Fibroblast of villous mesenchyme (primary cell): ENCODE measurements at regions not wholly inside any gene's neighbourhood (a gene's known extent, or its start where the extent isn't known, plus 50 kb on each side); places are given as distances from the start of the nearest gene placed in this dataset.

Experiments
- DNase-seq: peaks from one replicate; pipeline ENCODE4 v3.0.0-alpha.2; 2010; ENCODE audit warnings: low read depth
- H3K4me3 ChIP-seq: 2 replicates; pipeline ENCODE4 v1.5.1; 2011; ENCODE audit warnings: low read depth, mild to moderate bottlenecking, low read length
- CTCF ChIP-seq: IDR thresholded peaks from 2 replicates; pipeline ENCODE4 v1.5.1; 2012; ENCODE audit warnings: low read depth, mild to moderate bottlenecking, low read length; ENCODE audit not compliant: insufficient read depth

DNA sequence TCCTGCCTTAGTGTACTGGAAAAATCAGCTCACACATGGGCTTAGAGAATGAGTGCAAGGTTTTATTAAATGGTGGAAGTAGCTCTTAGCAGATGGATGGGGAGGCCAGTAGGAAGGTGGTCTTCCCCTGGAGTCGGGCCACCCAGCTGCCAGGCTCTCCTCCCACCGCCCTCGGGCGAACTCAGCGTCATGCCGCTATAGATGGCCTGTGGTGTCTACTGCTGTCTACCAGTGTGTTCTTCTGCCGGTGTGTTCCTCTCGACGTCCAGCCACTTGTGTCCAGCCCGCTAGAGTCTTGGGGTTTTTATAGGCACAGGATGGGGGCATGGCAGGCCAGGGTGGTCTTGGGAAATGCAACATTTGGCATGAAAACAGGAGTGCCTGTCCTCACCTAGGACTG, 198.7 kb upstream of the NDST3 start:
- no peak for TF ChIP-seq CTCF
- no peak overlapping the region for H3K4me3 ChIP-seq
- DNase-seq, result no peak

DNA sequence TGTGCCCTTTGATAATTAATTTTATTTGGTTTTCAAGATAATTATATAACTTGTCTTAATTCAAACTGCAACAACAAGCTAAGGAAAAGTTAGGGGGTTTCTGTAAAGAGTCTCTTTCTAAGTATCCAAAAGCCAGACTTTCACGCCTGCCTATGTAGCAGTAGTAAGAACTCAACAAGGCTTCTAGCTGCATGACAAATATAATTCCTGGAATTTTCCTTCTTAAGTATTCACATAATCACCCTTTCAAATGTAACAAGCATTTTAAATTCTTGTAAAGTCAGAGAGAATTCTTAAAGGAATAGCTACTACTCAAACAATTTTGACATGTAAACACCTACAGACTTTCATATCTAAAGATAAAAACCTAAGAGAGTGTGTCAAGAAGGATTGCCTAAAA, 189.7 kb upstream of the NDST3 start:
- no peak for TF ChIP-seq CTCF
- no peak for DNase-seq

GRCh38 chr4:117845270-117845669, 189.0 kb upstream of the NDST3 start:
- no peak overlapping the region for H3K4me3 ChIP-seq
- no peak for DNase-seq
- no peak for TF ChIP-seq CTCF

More for the DNA sequence above, 189.7 kb upstream of the NDST3 start:
- no peak overlapping the region for H3K4me3 ChIP-seq

- TF ChIP-seq CTCF, result no peak
- H3K4me3 ChIP-seq, result no peak overlapping the region
- no peak for DNase-seq
Observed at GRCh38 chr4:117847849-117848248, 186.4 kb upstream of the NDST3 start.

- no peak for TF ChIP-seq CTCF
- DNase-seq, result no peak
- H3K4me3 ChIP-seq, result no peak overlapping the region
Observed at GRCh38 chr4:117868201-117868600, 166.1 kb upstream of the NDST3 start.

- no peak overlapping the region for H3K4me3 ChIP-seq
- no peak for TF ChIP-seq CTCF
- DNase-seq, result no peak
Observed at GRCh38 chr4:117873779-117874178, 160.5 kb upstream of the NDST3 start.

GRCh38 chr4:117874216-117874615, 160.1 kb upstream of the NDST3 start:
- DNase-seq, result no peak
- H3K4me3 ChIP-seq, result no peak overlapping the region
- TF ChIP-seq CTCF, result no peak
